Right atrium auricular region (tissue), 2 donors: ENCODE measurements at regions not wholly inside any gene's neighbourhood (a gene's known extent, or its start where the extent isn't known, plus 50 kb on each side); places are given as distances from the start of the nearest gene placed in this dataset.
A peak's percentile ranks its signal among the peaks of the same experiment; 100 is the strongest.

Source experiments
- DNase-seq: peaks from one replicate; pipeline ENCODE4 v3.0.0-alpha.2; 2019; ENCODE audit warnings: low spot score
- H3K27ac ChIP-seq, 2 donors: fragments of 200-600 bp; sonication (generic); 1 replicate in 1 of 2; 2 replicates in 1 of 2; pipeline ENCODE4 v1.5.1; 2016 to 2019
- H3K27me3 ChIP-seq, 2 donors: fragments of 200-600 bp; sonication (generic); one replicate each; pipeline versions ENCODE4 v1.5.1 to v1.6.0; 2017 to 2019
- H3K36me3 ChIP-seq: fragments of 200-600 bp; sonication (generic); one replicate; pipeline ENCODE4 v1.5.1; 2016
- H3K4me1 ChIP-seq, 2 donors: fragments of 200-600 bp; sonication (generic); one replicate each; pipeline versions ENCODE4 v1.5.1 to v1.6.0; 2017 to 2019
- H3K4me3 ChIP-seq, 2 donors: fragments of 200-600 bp; sonication (generic); 1 replicate in 1 of 2; 2 replicates in 1 of 2; pipeline ENCODE4 v1.5.1; 2017 to 2019; ENCODE audit warnings: mild to moderate bottlenecking in 1 of 2, moderate library complexity in 1 of 2
- H3K9me3 ChIP-seq, 2 donors: fragments of 200-600 bp; sonication (generic); one replicate each; pipeline ENCODE4 v1.5.1; 2019
- CTCF ChIP-seq, 2 donors: fragments of 200-600 bp; sonication (generic); IDR thresholded peaks; one replicate each; pipeline ENCODE4 v1.5.1; 2019; ENCODE audit warnings: antibody characterized with exemption in 2 of 2

GRCh38 chr16:77564791-77565390, 130.1 kb upstream of the ADAMTS18 start:
- Histone ChIP-seq H3K4me1 (no peaks in the 10 kb centered on the region), H3K9me3 (no peaks in the 10 kb centered on the region), H3K27ac (no peak overlapping the region), H3K27me3 (no peaks in the 10 kb centered on the region), H3K4me3 (no peak overlapping the region), H3K36me3 (no peaks in the 10 kb centered on the region)
- no peak for TF ChIP-seq CTCF (IDR thresholded peaks at IDR 0.05)
- DNase-seq, result no peak

GRCh38 chr16:77569406-77569805, 134.6 kb upstream of the ADAMTS18 start:
- Histone ChIP-seq H3K27ac (no peak overlapping the region), H3K36me3 (no peaks in the 10 kb centered on the region), H3K9me3 (no peaks in the 10 kb centered on the region), H3K4me1 (no peaks in the 10 kb centered on the region), H3K4me3 (no peak overlapping the region), H3K27me3 (no peaks in the 10 kb centered on the region)
- no peak for TF ChIP-seq CTCF (IDR thresholded peaks at IDR 0.05)
- no peak for DNase-seq

GRCh38 chr16:77570574-77570973, 135.7 kb upstream of the ADAMTS18 start:
- H3K9me3 ChIP-seq, result no peaks in the 10 kb centered on the region
- TF ChIP-seq CTCF (IDR thresholded peaks at IDR 0.05), result no peak
- no peak for DNase-seq
- H3K4me3 ChIP-seq, result no peak overlapping the region
- H3K4me1 ChIP-seq, result peaks cover 0 to 4% of the 10 kb centered on the region in 2 donors
- H3K27ac ChIP-seq, result no peak overlapping the region
- no peaks in the 10 kb centered on the region for H3K36me3 ChIP-seq
- no peaks in the 10 kb centered on the region for H3K27me3 ChIP-seq

- TF ChIP-seq CTCF (IDR thresholded peaks at IDR 0.05), result no peak
These were observed 136.5 kb upstream of the ADAMTS18 start for GRCh38 chr16:77571115-77571862.

GRCh38 chr16:77574867-77575624, 140.2 kb upstream of the ADAMTS18 start:
- no peak for TF ChIP-seq CTCF (IDR thresholded peaks at IDR 0.05)
- Histone ChIP-seq H3K27me3 (no peaks in the 10 kb centered on the region), H3K4me3 (no peak overlapping the region), H3K9me3 (peaks cover 0 to 5% of the 10 kb centered on the region in 2 donors), H3K36me3 (no peaks in the 10 kb centered on the region), H3K27ac (peak overlapping the region in 1 of 2 donors; percentile 15), H3K4me1 (peaks cover 0 to 4% of the 10 kb centered on the region in 2 donors)
- DNase-seq, result no peak

More at GRCh38 chr16:77571115-77571862, 136.5 kb upstream of the ADAMTS18 start:
- Histone ChIP-seq H3K9me3 (no peaks in the 10 kb centered on the region), H3K27me3 (no peaks in the 10 kb centered on the region), H3K36me3 (no peaks in the 10 kb centered on the region), H3K4me1 (peaks cover 0 to 4% of the 10 kb centered on the region in 2 donors), H3K4me3 (no peak overlapping the region), H3K27ac (no peak overlapping the region)
- DNase-seq, result no peak
